Muscle of arm (tissue), 1 donor: ENCODE measurements at regions not wholly inside any gene's neighbourhood (a gene's known extent, or its start where the extent isn't known, plus 50 kb on each side); places are given as distances from the start of the nearest gene placed in this dataset.

ENCODE experiments used
- DNase-seq: peaks from one replicate; pipeline ENCODE4 v3.0.0-alpha.2; 2013

DNA sequence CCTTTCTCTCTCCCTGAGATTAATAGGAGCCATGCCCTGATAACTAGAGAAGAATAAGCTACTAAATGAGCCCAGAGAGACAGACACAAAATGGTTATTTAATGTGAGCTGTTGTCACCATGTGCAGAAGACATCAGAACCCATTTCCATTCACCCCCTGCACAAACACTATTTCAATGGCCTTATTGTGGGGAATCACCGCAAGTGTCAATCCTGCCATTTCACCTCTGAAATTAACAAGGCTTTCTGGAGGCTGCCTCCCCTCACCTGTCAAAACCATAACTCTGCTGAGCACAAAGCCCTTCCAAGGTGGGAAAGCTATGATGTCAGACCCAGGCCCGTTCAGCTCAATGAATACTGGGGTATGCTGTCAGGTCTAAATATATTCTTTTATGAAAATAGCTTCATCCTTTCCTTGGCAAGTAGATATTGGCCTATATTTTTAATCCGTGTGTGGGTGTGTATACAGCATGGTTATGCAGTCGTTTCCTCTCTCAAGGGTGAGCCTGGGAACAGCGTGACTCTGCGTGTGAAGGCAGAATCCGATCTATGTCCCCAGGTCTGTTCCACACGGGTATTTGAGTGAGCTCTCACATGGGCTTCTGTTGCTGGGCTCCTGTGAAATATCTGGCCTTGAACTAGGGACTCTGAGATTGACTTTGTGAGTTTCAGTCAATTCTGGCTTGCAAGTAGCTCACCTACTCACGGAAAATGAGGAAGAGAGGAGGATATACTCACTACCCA lies 266.3 kb downstream of the FBXW7 start:
- DNase-seq, result no peak

DNA sequence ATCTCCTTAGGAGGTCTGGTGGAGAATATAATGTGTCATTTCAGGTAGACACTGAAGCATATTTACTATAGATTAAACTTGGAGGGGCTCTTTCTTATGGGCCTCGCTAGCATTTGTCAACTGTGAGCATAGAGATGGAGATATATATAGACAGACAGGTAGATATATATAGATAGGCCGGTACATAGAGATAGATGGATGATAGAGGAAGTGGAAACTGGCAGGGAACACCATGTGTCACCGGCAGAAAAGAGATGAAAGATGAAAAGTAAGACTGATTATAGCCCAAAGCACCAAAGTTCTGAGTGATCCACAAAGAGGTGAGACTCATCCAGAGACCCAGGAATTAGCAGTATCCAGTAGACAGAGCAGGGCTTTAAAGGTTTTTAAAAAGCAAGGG lies 268.1 kb downstream of the FBXW7 start:
- DNase-seq, result no peak

DNA sequence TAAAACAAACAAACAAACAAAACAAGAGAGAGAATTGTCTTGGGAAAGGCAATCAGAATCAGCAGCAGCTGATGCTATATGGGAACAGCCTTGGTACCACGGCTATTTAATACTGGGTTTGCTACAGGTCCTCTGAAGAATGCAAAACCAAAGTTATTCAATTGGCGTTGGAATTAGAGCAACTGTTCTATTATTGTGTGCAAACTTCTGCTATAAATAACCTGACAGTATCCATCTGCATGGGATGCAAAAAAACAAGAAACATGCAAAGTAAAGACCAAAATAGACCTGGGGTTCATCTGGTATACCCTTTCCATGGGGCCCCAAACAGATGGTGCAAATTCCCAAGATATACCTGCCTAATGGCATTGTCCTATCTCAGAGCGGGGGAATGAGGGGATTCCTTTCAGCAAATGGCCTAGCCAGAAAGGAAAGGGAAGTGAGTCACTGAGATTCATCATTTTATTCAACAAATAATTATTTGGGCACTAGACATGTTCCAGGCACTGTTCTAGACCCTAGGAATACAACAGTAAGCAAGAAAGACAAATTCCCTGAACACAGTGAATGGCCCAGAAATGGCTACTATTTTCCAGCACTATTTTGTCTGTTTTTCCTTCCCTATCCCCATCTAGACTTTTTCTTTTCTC lies 268.9 kb downstream of the FBXW7 start:
- DNase-seq, result no peak

DNA sequence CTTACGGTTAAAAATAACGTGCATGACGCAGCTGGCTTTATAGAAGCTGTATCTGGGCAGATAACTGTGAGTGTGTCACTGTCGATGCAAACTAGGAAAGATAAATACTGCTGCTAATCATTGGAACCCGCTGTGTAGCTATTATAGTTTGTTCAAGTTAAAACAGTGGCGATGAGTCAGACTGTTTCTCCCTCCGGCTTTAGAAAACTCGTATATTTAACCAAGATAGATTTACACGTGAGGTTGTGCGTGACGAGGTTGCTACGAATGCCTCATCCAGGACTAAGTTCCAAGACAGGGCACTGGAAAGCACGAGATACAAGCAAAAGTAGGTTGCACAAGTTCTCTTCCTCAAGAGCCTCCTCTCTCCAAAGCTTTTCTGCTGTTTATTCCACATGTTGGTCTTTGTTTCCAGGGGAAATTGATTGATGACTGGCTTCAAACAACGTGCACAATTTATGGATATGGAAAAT lies 270.7 kb downstream of the FBXW7 start:
- DNase-seq, result no peak

DNA sequence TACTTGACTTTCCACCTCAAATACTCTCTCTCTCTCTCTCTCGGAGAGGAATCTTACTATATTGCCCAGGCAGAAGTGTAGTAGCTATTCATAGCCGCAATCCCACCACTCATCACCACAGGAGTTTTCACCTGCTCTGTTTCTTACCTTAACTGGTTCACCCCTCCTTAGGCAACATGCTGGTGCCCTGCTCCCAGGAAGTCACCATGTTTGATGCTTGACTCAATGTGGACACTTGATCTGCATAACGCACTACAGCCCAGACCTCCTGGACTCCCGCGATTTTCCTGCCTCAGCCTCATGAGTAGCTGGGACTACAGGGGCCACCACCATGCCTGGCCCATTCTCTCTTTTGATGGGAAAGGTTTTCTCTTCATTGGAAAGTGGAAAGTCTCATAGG lies 271.8 kb downstream of the FBXW7 start:
- DNase-seq, result no peak

DNA sequence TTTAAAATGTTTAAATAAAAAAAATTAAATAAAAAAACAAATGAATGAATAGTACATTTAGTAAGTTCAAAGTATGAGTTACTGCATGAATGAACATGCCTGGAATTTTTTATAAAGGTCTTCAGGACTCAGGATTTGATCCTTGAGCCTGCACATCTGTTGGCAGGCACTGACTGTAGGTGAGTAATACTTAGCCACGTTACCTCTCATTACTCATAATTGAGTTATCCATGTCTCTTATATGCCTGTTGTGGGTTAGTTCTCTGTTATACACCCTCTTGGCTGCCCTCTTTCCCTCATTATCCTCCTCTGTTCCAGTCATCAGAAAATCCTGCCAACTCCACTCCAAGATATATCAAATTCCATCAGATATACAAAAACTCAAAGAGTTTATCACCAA lies 276.0 kb downstream of the FBXW7 start:
- no peak for DNase-seq

DNA sequence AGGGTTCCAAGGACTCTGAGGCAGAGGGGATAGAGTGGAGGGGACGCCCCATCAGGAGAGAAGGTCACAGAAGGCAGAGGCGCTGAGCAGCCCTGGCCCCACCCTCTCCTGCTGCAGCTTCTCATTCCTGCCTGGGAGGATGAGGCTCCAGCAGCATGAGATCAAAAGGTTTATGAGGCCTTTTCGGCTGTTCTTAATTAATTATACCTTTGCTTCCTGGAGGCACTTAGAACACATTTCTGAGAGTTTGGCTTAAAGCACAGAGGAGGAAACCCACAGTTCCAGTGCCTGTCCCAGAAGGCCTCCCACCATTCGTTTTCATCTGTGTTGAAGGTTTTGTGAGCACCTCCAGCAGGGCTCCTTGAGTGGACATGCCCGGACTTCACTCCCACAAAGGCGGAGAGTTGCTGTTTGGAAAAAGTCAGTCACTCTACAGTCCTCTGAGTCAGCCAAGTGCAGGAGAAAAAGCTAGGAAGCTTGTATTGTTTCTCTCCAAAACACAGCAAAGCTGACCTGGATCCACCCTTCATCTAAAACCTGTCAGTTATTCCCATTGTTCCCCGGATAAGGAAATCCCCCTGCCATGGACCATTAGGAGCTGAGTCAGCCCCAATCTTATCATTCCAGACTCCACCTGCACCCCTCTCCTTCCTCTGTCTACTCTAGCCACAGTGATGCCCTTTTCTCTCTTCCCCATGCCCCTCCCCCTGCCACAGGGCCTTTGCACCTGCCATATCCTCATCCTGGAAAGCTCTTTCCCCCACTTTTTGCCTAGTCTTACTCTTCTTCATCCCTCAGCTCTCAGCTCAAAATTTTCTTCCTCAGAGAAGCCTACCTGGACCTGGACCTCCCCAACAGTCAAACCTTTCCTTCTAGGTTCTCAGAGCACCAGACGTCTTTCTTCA lies 276.8 kb downstream of the FBXW7 start:
- DNase-seq, result no peak

DNA sequence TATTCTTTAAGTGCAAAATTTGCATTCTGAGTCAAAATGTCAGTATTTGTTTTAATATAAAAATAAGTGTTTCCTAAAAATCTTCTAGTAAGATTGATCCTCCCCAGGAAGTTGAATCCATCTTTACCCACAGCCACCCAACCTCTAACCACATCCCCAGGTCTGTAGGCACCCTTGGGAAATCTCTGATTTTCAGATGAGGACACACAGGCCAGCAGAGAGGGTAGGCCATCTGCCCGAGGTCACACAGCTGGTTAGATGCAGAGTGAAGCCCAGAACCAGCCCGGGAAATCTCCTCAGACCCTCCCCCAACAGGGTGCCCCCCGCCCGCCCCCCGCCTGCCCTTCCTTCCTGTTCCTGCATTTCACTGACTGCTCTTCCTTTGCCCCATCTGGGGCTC lies 277.5 kb downstream of the FBXW7 start:
- no peak for DNase-seq

DNA sequence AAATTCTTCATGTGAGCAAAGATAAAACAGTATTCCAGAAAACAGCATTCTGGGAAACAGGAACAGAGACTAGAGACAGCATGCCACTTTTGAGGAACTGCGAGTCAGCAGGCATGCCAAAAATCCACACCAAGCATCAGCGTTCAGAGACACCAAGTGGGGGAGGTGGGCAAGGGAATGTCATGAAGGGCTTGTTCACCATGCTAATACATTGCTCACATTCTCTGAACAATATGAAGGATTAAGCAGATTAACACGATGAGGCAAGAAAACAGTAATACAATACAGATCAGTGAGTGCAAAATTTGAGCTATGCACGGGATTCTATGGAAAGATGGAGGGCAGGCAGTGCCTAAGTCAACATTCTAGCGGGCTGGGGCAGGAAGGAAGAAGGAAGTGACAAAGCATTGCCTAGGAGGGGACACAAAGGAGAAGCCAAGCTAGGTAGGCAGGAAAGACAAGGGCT lies 278.3 kb downstream of the FBXW7 start:
- DNase-seq, result no peak

DNA sequence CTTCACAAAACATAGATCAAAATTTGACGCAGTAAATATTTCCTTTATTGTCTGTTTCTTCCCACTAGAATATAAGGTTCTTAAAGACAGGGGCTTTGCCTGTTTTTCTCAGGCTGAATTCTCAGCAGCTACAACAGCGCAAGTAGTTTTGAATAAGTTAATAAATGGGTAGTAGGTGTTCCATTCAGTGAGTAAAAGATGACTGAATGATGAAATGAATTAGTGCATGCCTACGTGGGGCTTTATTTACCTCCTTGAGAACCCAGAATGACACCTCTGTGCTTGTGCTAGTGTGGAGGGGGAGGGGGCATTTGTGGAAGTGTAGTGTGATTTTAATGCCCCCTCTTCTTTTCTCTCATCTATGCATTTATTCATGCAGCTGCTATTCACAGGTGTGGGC lies 278.9 kb downstream of the FBXW7 start:
- DNase-seq, result no peak

DNA sequence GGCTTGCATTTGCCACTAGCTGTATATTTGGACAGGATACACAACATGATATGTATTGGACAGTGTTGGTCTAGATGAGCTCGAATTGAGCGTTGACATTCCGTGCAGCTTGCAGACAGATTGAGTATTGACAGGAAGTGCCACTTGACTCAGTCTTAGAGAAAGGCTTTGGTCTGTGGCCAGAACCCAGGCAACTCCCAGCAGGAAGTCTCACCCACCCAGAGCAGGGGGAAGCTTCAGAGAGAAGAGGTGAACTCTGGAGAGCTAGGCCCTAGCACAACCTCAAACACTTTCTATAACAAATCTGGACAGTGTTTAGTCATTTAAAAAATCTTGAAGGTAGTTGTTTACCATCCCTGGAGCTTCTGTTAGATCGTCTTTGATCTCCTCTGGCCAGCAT lies 280.5 kb downstream of the FBXW7 start:
- no peak for DNase-seq

DNA sequence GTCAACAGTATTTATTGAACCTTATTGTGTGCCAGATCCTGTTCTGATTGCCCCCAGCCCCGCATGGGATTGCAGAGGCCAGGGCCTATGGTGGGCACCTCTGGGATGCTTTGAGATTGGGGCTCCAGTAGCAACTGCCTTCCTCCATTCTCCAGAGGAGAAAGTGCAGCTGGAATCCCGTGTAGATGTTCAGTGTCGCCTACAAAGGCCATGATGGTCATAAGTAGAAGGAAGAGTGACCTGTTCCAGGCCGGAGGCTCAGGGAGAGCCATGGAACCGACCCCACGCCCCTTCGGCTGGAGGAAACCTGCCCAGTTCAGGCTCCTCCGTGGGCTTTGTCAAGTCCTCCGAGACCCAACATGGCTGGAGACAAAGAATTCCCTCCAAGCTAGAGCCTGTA lies 287.5 kb downstream of the FBXW7 start:
- no peak for DNase-seq

DNA sequence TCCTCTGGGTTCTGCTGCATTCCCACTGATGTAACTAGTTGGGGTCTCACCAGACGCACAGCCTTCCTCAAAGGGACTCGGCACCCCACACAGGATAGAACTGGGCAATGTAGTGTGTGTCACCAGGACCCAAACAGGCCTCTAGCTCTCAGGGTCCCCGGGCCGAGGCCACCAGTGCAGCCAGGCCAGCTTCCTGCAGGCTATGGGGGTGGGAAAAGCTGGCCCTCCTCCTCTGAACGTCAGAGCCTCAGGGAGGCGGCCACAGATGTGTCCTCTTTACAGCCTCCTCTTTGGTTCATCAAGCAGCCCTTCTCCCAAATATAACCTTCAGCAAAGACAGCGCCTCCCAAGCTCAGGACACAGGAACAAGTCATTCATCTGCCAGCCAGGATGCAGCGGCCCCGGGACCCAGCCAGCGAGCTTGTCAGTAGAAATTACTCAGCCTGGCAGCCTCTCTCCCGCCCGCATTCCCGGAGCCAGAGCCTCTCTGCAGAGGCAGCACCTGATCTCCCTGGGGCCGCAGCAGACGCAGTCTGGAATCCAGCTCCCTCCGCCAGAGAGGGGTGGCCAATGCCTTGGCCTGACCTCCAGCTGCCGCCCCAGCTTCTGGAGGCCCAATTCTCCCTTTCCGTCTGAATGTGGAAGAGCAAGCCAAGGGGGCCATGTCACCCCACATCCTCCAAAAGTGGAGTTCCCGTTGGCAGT lies 288.5 kb downstream of the FBXW7 start:
- no peak for DNase-seq

DNA sequence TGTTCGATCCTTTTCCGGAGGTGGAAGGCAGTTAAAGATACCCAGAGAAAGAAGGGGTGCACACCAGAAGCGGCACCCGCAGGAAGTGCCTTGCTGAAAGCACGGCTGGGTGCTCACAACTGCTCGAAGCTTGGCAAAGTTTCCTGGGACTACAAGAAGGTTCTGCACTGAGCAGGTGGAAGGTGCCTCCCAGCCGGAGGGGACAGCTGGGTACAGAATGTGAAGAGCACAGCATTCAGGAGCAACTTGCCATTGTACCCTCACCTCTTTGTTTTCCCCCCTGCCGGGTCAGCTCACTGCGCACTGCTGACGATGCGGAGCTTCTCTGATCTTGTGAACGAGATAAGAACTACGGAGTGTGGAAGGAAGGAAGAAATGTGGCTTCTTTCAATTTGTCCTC lies 289.2 kb downstream of the FBXW7 start:
- DNase-seq, result no peak

DNA sequence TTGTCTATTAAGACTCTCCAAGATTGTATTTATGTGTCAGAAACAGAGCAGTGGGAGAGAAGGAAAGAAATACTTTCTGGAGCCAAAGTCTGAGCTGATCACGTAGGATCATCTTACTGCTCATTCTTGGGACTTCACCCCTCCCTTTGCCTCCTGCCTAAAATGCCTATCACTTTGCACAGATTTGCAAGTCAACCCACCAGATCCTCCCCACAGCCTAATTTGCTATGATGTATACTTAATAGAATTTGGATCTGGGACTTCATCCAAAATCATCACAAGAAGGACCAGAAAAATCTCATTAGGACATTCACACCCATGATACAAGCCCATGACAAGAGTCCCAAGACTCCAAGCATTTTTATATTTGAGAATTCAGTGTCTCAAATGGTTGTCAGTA lies 290.2 kb downstream of the FBXW7 start:
- DNase-seq, result no peak

DNA sequence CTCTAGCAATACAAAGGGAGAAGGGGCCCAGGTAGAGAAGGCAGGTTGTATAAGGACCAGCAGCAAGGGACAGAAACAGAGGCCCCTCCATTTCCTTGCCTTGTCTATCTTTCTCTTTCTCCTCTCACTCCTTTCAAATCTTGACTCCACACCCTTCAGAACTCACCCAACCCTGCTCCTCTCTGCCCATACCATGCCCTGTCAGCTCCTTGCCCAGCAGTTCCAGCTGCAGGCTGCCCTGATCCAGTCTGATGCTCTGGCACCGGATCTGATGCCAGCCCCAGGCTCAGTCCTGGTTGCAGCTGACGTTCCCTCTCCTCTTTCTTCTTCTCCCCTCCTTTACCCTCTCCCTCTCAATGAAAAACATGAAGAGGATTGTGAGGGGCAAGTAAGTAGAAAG lies 291.2 kb downstream of the FBXW7 start:
- DNase-seq, result no peak

DNA sequence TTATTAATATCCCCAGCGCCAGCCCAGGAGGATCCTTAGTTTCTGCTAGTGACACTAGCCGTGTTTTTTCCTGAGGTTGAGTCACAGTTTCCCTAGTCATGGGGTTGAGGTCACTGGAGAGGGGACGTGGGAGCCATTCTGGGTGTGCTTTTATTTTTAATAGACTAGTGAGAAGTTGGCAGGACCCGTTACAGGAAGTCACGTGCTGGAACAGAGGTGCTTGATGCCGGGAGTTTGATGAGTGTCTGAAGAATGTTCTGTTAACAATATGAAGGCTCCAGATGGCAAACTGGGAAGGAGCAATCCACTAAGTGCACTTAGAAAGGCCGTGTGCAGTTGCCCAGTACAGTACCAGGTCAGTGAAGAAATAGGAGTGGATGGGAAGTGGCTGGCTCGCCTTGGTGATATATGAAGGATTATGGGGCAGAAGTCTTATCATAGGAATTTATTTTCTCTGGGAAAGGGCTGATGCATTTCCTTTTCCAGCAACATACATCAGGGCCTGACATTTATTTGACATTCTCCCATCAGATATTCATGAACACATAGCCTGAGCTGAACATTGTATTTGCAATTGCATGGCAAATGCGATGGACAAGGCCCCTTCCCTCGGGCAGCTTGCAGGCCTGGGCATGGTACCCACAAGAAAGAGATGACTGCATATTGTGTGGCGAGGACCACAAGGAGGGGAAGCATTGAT lies 291.8 kb downstream of the FBXW7 start:
- DNase-seq, result no peak

DNA sequence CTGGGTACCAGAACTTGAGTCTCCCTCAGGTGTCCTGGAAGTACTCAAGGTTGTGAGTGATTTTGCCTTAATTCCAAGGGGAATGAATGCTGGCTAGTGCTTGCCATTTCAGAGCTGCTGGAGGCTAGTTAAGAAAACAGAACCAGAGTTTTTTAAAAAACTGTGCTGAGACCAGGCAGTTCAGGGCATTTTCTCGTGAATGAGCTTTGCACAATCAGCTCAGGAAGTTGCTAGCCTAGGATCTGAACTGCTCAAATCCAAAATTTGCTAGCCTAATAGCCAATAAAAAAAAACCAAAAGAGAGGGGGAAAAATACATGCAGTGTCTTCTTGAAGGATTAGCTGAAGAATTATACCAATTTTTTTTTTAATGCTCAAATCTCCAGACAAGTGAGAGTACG lies 292.7 kb downstream of the FBXW7 start:
- no peak for DNase-seq

DNA sequence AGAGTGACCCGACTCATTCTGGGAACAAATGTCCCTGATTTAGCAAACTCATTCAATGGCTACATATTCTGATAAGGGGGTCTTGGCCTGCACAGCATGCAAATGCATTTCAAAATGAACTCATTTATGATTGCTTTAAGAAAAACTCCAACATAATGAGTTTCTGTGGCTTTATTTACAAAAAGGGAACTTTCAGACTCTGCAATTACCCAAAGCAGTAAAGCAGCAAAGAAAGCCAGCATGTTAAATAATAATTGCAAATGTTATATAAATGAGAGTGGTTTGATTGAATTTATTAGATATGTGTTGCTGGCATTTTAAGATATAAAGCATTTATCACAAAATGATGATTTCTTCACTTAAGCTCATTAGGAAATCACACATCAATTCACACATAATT lies 295.7 kb downstream of the FBXW7 start:
- no peak for DNase-seq

DNA sequence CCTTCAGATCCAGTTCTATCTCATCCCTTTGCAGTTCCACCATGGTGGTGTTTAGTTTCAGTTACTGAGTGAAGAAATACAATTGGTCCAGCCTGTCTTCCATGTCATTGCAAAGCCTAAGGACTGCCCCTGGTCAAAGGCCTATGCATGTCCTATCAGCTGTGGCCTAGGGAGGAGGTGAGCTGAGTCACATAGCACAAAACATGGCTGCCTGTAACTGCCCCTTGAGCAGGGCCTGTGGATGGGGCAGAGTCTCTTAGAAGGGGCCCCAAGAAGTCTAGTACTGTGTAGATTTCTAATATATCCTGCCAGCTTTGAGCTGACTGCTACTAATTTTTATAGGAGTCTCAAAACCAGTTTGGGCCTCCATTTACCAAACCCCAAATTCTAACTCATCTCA lies 296.7 kb downstream of the FBXW7 start:
- no peak for DNase-seq

DNA sequence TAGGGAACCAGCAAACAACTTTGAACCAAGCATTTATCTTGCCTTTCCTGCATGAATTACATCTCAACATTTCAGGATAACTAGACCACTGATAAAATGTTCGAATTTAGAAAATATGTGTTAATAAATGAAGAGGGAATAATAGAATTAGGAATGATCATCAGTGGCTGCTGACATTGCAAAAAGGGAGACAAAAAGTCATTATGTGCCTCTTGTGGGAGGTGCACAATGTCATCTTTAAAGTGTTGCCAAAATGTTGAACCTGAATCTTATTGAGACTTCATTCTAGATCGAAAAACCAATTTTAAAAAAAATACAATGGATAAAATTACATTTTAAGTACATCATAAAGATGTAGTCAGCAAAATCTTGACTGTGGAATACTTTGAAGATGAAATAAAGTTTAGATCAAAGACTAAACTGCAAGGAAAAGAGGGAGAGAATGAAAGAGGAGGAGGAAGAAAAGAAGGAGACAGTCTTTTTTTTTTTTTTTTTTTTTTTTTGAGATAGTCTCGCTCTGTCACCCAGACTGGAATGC lies 299.3 kb downstream of the FBXW7 start:
- DNase-seq, result no peak
